GM12878 (cell line): ENCODE measurements at regions not wholly inside any gene's neighbourhood (a gene's known extent, or its start where the extent isn't known, plus 50 kb on each side); places are given as distances from the start of the nearest gene placed in this dataset.

ENCODE experiments used
- ATAC-seq: fragments of 200-7000 bp; cut with Tn5 transposase; 3 replicates; pipeline ENCODE4 v1.9.1; 2020; ENCODE audit warnings: mild to moderate bottlenecking, moderate library complexity
- BruUV-seq: library from RNA; stranded (reverse); fragments of 400-500 nt; replicated peaks from 2 replicates; lab custom pipeline; 2021; lab: Mats Ljungman, UMichigan
- CTCF ChIA-PET: fragments of 300-600 bp; sonication (Branson Sonifier 250); formaldehyde crosslinking; extraction: SDS; loops from one replicate; lab custom pipeline; 2021; ENCODE audit warnings: inconsistent platforms; lab: Yijun Ruan, JAX
- POLR2A ChIA-PET: fragments of 350-600 bp; formaldehyde crosslinking; extraction: SDS; loops from one replicate; lab custom pipeline; 2021; ENCODE audit warnings: inconsistent platforms; lab: Charles Lee
- RAD21 ChIA-PET: fragments of 300-600 bp; sonication (Branson Sonifier 250); formaldehyde crosslinking; loops from one replicate; lab custom pipeline; 2023; ENCODE audit warnings: antibody characterized with exemption; ENCODE audit not compliant: unreplicated experiment; lab: Charles Lee
- SMC1A ChIA-PET: fragments of 300-600 bp; sonication (Branson Sonifier 250); formaldehyde crosslinking; loops from one replicate; lab custom pipeline; 2023; ENCODE audit not compliant: unreplicated experiment, uncharacterized antibody; lab: Charles Lee
- DNase-seq: peaks from one replicate; pipeline ENCODE4 v3.0.0-alpha.2; 2011; ENCODE audit warnings: low read depth, low spot score
- FAIRE-seq: peaks from 3 replicates; lab custom pipeline; 2011; peaks lifted over from hg19 to GRCh38; lab: Jason Lieb, UNC
- H2AFZ ChIP-seq: 2 replicates; pipeline ENCODE4 v1.6.0; 2011; ENCODE audit warnings: low read depth, low read length, control low read depth; ENCODE audit not compliant: control insufficient read depth
- H3K27ac ChIP-seq: 2 replicates; pipeline ENCODE4 v1.5.1; 2011; ENCODE audit warnings: control low read depth; ENCODE audit not compliant: control insufficient read depth, insufficient read depth
- H3K27me3 ChIP-seq, 2 experiments: replicated peaks in 1 of 2; 2 replicates each; pipeline versions ENCODE4 v1.6.0 to v1.6.1; 2011; ENCODE audit warnings: low read length in 1 of 2; ENCODE audit not compliant: control insufficient read depth in 2 of 2, insufficient read depth in 2 of 2
- H3K36me3 ChIP-seq, 2 experiments: 2 replicates each; pipeline ENCODE4 v1.5.1; 2011; ENCODE audit warnings: low read length in 1 of 2; ENCODE audit not compliant: control insufficient read depth in 2 of 2, insufficient read depth in 2 of 2
- H3K4me1 ChIP-seq: 2 replicates; pipeline ENCODE4 v1.6.1; 2011; ENCODE audit warnings: mild to moderate bottlenecking, low read length, moderate library complexity, mixed read lengths; ENCODE audit not compliant: control insufficient read depth, insufficient read depth
- H3K4me2 ChIP-seq: 2 replicates; pipeline ENCODE4 v1.6.0; 2011; ENCODE audit warnings: control low read depth; ENCODE audit not compliant: control insufficient read depth, insufficient read depth
- H3K4me3 ChIP-seq: fragments of 200-600 bp; sonication (generic); 2 replicates; pipeline ENCODE4 v1.5.1; 2016
- H3K79me2 ChIP-seq: 2 replicates; pipeline ENCODE4 v1.6.0; 2011; ENCODE audit warnings: low read length; ENCODE audit not compliant: control insufficient read depth, insufficient read depth
- H3K9ac ChIP-seq: 2 replicates; pipeline ENCODE4 v1.8.0; 2011; ENCODE audit warnings: low read length, control low read depth, mixed read lengths; ENCODE audit not compliant: control insufficient read depth, insufficient read depth
- H3K9me3 ChIP-seq: replicated peaks from 3 replicates; pipeline ENCODE4 v1.5.1; 2011; ENCODE audit warnings: mild to moderate bottlenecking, low read length; ENCODE audit not compliant: control insufficient read depth, insufficient read depth
- H4K20me1 ChIP-seq: 2 replicates; pipeline ENCODE4 v1.6.0; 2011; ENCODE audit not compliant: control insufficient read depth, insufficient read depth
- BCL11A ChIP-seq: IDR thresholded peaks from 2 replicates; pipeline ENCODE4 v1.6.1; 2011; ENCODE audit warnings: low read depth, low read length
- CREB1 ChIP-seq: IDR thresholded peaks from 2 replicates; pipeline ENCODE4 v1.6.1; 2012; ENCODE audit warnings: low read depth, mild to moderate bottlenecking, inconsistent platforms
- EGR1 ChIP-seq, 2 experiments: IDR thresholded peaks; 1 replicate in 1 of 2; 2 replicates in 1 of 2; pipeline ENCODE4 v1.6.1; 2011 to 2012; ENCODE audit warnings: low read depth in 2 of 2, low read length in 2 of 2, borderline replicate concordance in 1 of 2, mild to moderate bottlenecking in 1 of 2, moderate library complexity in 1 of 2
- FOXK2 ChIP-seq: fragments of 450-650 bp; IDR thresholded peaks from 2 replicates; pipeline ENCODE4 v1.6.1; 2017; ENCODE audit warnings: mild to moderate bottlenecking, moderate library complexity
- GABPA ChIP-seq: IDR thresholded peaks from 2 replicates; pipeline ENCODE4 v1.6.1; 2014; ENCODE audit warnings: antibody characterized with exemption, low read depth, mild to moderate bottlenecking, inconsistent platforms
- JUNB ChIP-seq: IDR thresholded peaks from 2 replicates; pipeline ENCODE4 v1.6.1; 2016; ENCODE audit warnings: antibody characterized with exemption, mild to moderate bottlenecking
- JUND ChIP-seq: IDR thresholded peaks from 2 replicates; pipeline ENCODE4 v1.6.1; 2012; ENCODE audit warnings: low read depth, mild to moderate bottlenecking, low read length, improper control_type of control experiment, moderate library complexity
- MLLT1 ChIP-seq: fragments of 450-650 bp; IDR thresholded peaks from 2 replicates; pipeline ENCODE4 v1.6.1; 2016; ENCODE audit warnings: mild to moderate bottlenecking
- MTA3 ChIP-seq: IDR thresholded peaks from 2 replicates; pipeline ENCODE4 v1.6.1; 2012; ENCODE audit warnings: low read length, inconsistent platforms, borderline replicate concordance
- NFYB ChIP-seq: IDR thresholded peaks from 2 replicates; pipeline ENCODE4 v1.6.1; 2011; ENCODE audit warnings: low read depth, mild to moderate bottlenecking, low read length, improper control_type of control experiment, moderate library complexity; ENCODE audit not compliant: insufficient read depth
- POLR2AphosphoS2 ChIP-seq: IDR thresholded peaks from 2 replicates; pipeline ENCODE4 v1.6.1; 2011; ENCODE audit warnings: low read depth, mild to moderate bottlenecking, low read length, improper control_type of control experiment, moderate library complexity
- TAF1 ChIP-seq: IDR thresholded peaks from 2 replicates; pipeline ENCODE4 v1.6.1; 2011; ENCODE audit warnings: mild to moderate bottlenecking, low read depth, low read length, borderline replicate concordance
- WRNIP1 ChIP-seq: IDR thresholded peaks from 2 replicates; pipeline ENCODE4 v1.6.1; 2011; ENCODE audit warnings: low read depth, low read length, improper control_type of control experiment, borderline replicate concordance
- WGBS: methylation state at CpG from one replicate; pipeline ENCODE4 v1.1.6; 2016; ENCODE audit warnings: low lambda C conversion rate; ENCODE audit not compliant: insufficient replicate concordance, insufficient coverage; ENCODE audit errors: missing lambda C conversion rate; 5-methylcytosine and 5-hydroxymethylcytosine counted together
- in situ Hi-C: fragments of 300-500 bp; cut with MboI; formaldehyde crosslinking; loops from 9 replicates; pipeline ENCODE4 v1.14.3; 2018; ENCODE audit warnings: mixed read lengths
- intact Hi-C: fragments of 100-400 bp; cut with micrococcal nuclease; formaldehyde crosslinking; loops from one replicate; pipeline ENCODE4 v1.14.2; 2022; ENCODE audit not compliant: unreplicated experiment
- TF ChIP-seq, protein P1 (sequence below): IDR thresholded peaks from 2 replicates; pipeline ENCODE4 v1.6.1; 2012; ENCODE audit warnings: mild to moderate bottlenecking, low read depth, low read length

GRCh38 chr22:48581205-48581766 is 1246.4 kb downstream of the BRD1 start:
- ATAC-seq: no peak
- Histone ChIP-seq H3K27ac (no peak overlapping the region), H3K27me3 (no peaks in the 10 kb centered on the region), H2AFZ (no peak overlapping the region), H3K4me3 (no peak overlapping the region), H3K9me3 (no peaks in the 10 kb centered on the region; the same call in 2 of the 3 replicates), H3K79me2 (no peaks in the 10 kb centered on the region), H3K36me3 (no peaks in the 10 kb centered on the region), H3K9ac (no peak overlapping the region), H4K20me1 (no peaks in the 10 kb centered on the region), H3K4me2 (no peak overlapping the region), H3K4me1 (no peaks in the 10 kb centered on the region)
- no peak for FAIRE-seq
- RAD21 ChIA-PET: no interaction called here
- no peak for DNase-seq
- BruUV-seq: no TSS peak
- POLR2A ChIA-PET: no interaction called here
- CTCF ChIA-PET: no interaction called here
- in situ Hi-C loops: no loop called here
- no peak for TF ChIP-seq CREB1
- no peak for TF ChIP-seq BCL11A
- TF ChIP-seq JUND: no peak
- no peak for TF ChIP-seq JUNB
- TF ChIP-seq EGR1 (IDR thresholded peaks at IDR 0.05; ENCODE audit: borderline replicate concordance in 1 of 2, low read depth in 2 of 2, low read length in 2 of 2): no peak
- intact Hi-C loops: no loop called here
- SMC1A ChIA-PET: no interaction called here
- WGBS: 73% methylated on average over 23 of the region's 23 CpGs

DNA sequence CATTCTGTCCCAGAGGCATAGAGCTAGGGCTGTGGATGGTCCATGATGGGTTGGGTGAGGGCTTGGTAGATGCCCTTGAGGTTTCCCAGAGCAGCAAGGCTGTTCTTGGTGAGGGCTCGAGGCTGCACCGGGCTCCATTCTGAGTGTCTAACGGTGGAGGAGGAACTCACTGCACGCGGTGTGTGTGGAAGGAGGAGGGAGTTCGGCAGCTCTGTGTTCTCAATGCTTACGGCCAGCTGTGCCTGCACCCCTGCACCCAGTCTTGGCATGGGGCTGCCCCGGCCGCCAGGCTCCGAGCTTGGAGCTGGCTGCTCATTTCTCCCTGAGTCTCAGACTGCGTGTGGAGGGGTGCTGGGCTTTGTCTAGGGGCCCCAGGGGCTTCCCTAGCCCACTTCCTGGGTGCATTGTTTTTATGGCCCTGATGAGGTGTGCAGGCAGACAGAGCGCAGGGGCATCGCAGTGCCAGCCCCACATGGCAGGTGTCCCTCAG is 1247.1 kb downstream of the BRD1 start:
- no peaks in the 10 kb centered on the region for H3K27me3 ChIP-seq
- no peak overlapping the region for H3K9ac ChIP-seq
- no peaks in the 10 kb centered on the region for H3K79me2 ChIP-seq
- POLR2A ChIA-PET: no interaction called here
- H3K4me2 ChIP-seq: no peak overlapping the region
- no peak overlapping the region for H3K4me3 ChIP-seq
- BruUV-seq: no TSS peak
- no peaks in the 10 kb centered on the region; the same call in 2 of the 3 replicates for H3K9me3 ChIP-seq
- CTCF ChIA-PET: no interaction called here
- H3K36me3 ChIP-seq: no peaks in the 10 kb centered on the region
- in situ Hi-C loops (no loop called here), intact Hi-C loops (no loop called here)
- H3K27ac ChIP-seq: no peak overlapping the region
- no peaks in the 10 kb centered on the region for H3K4me1 ChIP-seq
- H4K20me1 ChIP-seq: no peaks in the 10 kb centered on the region
- no peak overlapping the region for H2AFZ ChIP-seq
- SMC1A ChIA-PET: no interaction called here
- RAD21 ChIA-PET: no interaction called here
- 64% methylated on average over 11 of the region's 13 CpGs for WGBS
- FAIRE-seq: no peak
- no peak for ATAC-seq
- no peak for DNase-seq
- TF ChIP-seq MLLT1 (no peak), POLR2AphosphoS2 (no peak), FOXK2 (no peak), TAF1 (no peak), NFYB (no peak), WRNIP1 (no peak), MTA3 (no peak), GABPA (no peak)
- TF ChIP-seq, protein P1, sequence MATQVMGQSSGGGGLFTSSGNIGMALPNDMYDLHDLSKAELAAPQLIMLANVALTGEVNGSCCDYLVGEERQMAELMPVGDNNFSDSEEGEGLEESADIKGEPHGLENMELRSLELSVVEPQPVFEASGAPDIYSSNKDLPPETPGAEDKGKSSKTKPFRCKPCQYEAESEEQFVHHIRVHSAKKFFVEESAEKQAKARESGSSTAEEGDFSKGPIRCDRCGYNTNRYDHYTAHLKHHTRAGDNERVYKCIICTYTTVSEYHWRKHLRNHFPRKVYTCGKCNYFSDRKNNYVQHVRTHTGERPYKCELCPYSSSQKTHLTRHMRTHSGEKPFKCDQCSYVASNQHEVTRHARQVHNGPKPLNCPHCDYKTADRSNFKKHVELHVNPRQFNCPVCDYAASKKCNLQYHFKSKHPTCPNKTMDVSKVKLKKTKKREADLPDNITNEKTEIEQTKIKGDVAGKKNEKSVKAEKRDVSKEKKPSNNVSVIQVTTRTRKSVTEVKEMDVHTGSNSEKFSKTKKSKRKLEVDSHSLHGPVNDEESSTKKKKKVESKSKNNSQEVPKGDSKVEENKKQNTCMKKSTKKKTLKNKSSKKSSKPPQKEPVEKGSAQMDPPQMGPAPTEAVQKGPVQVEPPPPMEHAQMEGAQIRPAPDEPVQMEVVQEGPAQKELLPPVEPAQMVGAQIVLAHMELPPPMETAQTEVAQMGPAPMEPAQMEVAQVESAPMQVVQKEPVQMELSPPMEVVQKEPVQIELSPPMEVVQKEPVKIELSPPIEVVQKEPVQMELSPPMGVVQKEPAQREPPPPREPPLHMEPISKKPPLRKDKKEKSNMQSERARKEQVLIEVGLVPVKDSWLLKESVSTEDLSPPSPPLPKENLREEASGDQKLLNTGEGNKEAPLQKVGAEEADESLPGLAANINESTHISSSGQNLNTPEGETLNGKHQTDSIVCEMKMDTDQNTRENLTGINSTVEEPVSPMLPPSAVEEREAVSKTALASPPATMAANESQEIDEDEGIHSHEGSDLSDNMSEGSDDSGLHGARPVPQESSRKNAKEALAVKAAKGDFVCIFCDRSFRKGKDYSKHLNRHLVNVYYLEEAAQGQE: no peak
